HFF-Myc (cell line): ENCODE measurements at regions not wholly inside any gene's neighbourhood (a gene's known extent, or its start where the extent isn't known, plus 50 kb on each side); places are given as distances from the start of the nearest gene placed in this dataset.
"Not testable (repeated sequence)": the region's sequence is repeated elsewhere in the genome, so short reads cannot be mapped to it uniquely, and the experiment has no call there.

Experiments
- DNase-seq: peaks from one replicate; pipeline ENCODE4 v3.0.0-alpha.2; 2011; ENCODE audit warnings: low read depth; ENCODE audit errors: extremely low read depth
- H3K4me3 ChIP-seq: replicated peaks from 2 replicates; pipeline ENCODE4 v1.5.1; 2011; ENCODE audit warnings: low read depth, mild to moderate bottlenecking, control low read depth, low read length
- TF ChIP-seq, protein P1 (sequence below): IDR thresholded peaks from 2 replicates; pipeline ENCODE4 v1.5.1; 2012; ENCODE audit warnings: mild to moderate bottlenecking, low read depth, low read length, control low read depth; ENCODE audit errors: missing control alignments

DNA sequence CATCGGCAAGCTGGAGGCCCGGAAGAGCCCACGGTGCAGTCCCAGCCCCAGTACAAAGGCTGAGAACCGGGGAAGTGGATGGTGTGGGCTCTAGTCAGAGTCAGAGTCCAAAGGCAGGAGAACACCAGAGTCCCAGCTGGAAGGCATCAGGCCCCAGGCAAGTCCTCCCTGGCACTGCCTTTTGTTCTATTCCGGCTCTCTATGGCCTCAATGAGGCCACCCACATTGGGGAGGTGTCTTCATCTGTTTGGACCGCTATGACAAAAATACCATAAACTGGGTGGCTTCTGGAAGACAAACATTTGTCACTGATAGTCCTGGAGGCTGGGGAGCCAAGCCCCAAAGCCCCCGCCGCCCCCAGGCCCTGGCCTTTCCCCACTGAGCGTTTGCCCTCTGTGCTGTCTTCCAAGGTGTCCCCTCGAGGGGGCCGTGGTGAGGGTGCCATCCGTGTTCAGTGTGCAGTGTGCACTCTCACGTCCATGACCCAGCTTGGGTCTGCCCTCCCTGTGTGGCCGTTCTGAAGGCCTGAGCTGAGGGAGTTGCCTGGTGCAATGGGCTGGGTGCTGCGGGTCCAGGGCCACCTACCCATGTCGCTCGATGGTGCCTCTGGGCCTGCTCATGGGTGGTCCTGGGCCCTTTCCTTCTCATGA, 99.1 kb upstream of the PPP1R26 start:
- TF ChIP-seq, protein P1, sequence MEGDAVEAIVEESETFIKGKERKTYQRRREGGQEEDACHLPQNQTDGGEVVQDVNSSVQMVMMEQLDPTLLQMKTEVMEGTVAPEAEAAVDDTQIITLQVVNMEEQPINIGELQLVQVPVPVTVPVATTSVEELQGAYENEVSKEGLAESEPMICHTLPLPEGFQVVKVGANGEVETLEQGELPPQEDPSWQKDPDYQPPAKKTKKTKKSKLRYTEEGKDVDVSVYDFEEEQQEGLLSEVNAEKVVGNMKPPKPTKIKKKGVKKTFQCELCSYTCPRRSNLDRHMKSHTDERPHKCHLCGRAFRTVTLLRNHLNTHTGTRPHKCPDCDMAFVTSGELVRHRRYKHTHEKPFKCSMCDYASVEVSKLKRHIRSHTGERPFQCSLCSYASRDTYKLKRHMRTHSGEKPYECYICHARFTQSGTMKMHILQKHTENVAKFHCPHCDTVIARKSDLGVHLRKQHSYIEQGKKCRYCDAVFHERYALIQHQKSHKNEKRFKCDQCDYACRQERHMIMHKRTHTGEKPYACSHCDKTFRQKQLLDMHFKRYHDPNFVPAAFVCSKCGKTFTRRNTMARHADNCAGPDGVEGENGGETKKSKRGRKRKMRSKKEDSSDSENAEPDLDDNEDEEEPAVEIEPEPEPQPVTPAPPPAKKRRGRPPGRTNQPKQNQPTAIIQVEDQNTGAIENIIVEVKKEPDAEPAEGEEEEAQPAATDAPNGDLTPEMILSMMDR = no peak
- DNase-seq = no peak
- H3K4me3 ChIP-seq = no peak overlapping the region

DNA sequence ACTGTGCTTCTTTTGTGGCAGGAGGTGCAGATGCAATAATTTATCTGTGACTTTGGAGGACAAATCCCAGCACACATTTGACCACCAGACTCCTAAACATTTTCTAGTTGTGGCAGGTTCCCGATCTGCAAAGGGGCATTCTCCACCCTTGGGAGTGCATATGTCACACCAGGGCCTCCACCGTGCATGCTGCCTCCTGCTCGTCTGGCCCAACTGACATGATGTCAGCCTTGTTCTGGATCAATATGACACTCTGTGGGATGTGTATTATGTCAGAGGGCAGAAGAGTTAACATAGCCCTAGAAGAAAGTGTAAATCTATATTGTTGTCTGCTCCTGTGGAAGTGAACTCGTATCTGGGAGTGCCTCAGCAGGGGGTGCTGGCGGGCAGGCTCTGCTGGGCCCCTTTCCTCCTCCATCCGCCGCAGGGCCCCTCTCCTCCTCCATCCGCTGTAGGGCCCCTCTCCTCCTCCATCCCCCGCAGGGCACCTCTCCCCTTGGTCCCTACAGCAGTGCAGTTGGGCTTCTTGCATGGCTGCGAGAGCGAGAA, 97.7 kb upstream of the PPP1R26 start:
- DNase-seq = no peak
- TF ChIP-seq, protein P1 = no peak
- no peak overlapping the region for H3K4me3 ChIP-seq

DNA sequence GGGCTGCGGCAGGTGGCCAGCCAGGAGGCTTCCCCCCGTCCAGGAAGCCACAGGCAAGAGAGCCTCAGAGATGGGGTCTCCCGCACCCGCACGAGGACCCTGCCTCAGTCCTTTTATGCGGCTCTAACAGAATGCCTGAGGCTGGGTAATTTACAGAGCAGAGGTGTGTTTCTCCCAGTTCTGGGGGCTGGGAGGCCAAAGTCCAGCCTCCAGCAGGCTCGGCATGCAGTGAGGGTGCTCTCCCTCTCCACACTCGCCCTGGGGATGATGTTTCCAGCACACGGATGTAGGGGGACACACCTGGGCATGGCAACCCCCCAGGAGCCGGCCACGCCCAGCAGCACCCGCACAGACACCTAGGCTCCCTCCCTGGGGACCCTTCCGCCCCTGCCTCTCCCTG, 95.4 kb upstream of the PPP1R26 start:
- TF ChIP-seq, protein P1 = no peak
- DNase-seq = no peak
- H3K4me3 ChIP-seq = no peak overlapping the region

DNA sequence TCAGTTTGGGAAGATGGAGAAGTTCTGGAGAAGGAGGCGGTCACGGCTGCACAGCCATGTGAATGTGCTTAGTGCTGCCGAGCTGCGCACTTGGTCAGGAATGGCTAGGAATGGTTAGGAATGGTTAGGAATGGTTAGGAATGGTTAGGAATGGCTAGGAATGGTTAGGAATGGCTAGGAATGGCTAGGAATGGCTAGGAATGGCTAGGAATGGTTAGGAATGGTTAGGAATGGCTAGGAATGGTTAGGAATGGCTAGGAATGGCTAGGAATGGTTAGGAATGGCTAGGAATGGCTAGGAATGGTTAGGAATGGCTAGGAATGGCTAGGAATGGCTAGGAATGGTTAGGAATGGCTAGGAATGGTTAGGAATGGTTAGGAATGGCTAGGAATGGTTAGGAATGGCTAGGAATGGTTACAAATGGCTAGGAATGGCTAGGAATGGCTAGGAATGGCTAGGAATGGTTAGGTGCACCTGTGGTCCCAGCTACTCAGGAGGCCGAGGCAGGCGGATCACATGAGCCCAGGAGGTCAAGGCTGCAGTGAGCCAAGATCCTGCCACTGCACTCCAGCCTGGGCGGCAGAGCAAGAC, 94.7 kb upstream of the PPP1R26 start:
- DNase-seq, H3K4me3 ChIP-seq: not testable (repeated sequence)

DNA sequence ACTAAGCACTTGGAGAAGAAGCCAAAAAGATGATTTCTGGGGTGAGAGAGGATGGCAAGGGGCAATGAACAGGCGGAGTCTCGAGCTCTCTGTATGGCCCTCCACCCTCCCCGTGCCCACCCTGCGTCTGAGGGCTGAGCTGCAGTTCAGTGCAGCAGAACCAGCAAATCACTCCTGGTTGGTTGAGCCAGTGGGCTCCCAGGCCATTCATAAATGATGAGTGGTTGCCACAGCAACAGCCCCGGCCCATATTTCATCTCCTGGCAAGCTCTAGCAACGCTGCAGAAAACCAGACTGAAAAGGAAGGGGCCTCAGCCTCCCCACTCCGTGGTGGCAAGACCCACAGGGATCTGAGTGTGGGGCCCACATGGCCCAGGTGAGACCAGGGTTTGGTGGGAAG, 93.8 kb upstream of the PPP1R26 start:
- no peak for DNase-seq
- H3K4me3 ChIP-seq = no peak overlapping the region
- TF ChIP-seq, protein P1 = no peak

DNA sequence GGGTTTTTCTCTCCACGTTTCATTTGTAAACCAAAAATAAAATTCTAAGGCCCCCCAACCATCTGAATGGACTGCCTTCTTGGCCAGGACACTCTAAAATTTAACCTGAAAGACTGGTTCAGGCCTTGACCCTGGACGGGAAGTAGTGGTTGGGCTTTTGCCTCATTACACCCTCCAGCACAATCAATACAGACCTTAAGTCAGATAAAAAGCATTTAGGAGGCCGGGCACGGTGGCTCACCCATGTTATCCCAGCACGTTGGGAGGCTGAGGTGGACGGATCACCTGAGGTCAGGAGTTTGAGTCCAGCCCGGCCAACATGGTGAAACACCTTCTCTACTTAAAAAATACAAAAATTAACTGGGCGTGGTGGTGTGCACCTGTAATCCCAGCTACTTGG, 91.6 kb upstream of the PPP1R26 start:
- no peak for DNase-seq
- H3K4me3 ChIP-seq = no peak overlapping the region
- TF ChIP-seq, protein P1 = no peak

DNA sequence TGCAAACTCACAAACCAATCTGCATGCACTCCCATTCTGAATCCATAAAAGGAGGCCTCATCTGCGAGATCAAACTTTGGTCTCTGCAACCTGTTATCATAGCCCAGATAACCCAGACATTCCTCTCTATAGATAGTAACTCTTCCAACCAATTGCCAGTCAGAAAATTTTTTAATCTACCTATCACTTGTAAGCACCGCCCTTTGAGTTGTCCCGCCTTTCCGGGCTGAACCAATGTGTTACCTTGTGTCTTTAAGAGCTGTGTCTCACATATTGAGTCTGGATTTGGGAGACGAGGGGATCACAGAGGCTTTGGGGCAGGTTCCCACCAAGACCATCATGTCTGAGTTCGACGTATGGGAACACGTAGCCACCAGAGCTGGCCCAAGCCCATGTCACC, 91.1 kb upstream of the PPP1R26 start:
- TF ChIP-seq, protein P1 = no peak
- H3K4me3 ChIP-seq = no peak overlapping the region
- no peak for DNase-seq
